Cerebellar nuclear complex (tissue), 1 donor: ENCODE measurements at regions not wholly inside any gene's neighbourhood (a gene's known extent, or its start where the extent isn't known, plus 50 kb on each side); places are given as distances from the start of the nearest gene placed in this dataset.

ENCODE experiments used
- DNase-seq, 2 experiments: peaks; one replicate each; lab custom pipeline; 2025; lab: John Stamatoyannopoulos, UW

DNA sequence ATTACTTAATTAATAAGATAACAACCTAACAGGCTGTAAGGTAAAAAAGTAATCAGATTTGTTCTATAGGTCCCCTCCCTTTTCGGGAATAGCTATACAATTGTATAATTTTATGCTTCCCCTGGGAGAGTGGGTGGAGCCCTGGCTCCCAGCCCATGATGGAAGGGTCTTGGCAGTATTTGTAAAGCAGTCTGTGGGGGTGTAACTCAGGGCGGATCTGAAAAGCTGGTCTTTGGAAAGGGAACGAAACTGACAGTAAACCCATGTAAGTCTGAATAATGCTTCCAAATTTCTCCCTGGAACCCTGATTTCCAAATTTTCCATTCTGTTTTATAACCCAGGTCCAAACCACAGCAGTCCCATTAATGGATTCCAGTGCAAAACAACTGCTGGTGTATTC lies 110.4 kb downstream of the DAD1 start:
- no peak for DNase-seq

DNA sequence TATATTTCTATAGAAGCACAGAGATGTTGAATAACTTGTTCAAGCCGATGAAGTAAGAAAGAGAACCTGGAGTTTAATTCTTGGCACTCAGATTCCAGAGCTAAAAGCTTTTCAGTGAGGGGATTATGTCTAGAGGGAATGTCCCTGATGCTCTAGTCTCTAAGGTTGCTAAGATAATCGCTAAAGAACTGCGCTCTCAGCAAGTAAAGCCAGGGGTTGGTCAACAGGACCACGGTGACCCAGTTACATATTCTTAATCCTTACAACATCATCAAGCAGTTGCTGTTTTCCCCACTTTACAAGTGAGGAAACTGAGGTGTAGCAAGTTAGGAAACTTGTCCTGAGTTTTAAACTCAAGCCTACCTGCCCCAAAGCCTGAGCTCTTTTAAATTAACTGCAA lies 110.8 kb downstream of the DAD1 start:
- DNase-seq, result no peak

DNA sequence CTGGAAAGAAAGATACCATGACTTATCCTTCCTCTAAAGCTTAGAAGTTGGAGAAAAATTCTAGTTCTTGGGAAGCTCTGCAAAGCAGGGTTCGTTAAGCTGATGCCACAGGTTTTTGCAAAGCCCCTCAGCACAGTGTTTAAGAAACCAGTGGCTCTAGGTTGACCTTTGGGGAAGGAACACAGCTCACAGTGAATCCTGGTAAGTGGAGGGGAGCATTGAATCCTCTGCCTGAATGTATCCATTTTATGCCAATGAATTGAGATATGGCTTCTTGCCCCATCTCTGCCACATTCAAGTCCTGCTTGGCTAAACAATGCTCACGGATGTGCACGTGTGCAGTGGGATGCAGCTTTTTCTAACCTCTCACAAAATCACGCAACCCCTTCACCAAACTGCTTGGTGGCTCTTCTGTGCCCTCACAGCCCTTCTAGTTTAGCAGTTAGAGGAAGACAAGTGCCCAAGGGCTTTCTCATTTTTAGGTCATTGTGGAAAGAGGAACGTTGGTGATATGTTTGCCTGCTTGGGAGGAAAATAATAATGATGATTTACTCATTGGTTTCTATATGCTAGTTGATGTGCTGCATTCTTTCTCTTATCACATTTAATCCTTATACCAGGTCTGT lies 111.3 kb downstream of the DAD1 start:
- DNase-seq, result no peak

DNA sequence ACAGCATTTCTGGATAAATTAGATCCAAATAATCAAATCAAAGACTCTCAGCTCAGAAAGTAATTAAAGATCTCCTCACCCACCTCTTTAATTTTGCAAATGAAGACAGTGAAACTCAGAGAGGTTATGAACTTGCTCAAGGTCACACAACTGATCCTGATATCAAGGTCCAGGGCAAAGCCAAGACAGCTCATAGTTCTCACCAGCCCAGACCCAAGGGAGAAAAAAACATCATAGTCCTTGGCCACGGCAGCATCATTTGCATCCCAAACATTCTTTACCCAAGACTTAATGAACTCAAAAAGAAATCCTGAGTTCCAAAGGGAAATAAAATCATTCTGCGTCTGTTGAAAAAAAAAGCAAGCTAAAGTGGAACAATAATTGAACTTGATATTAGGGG lies 112.1 kb downstream of the DAD1 start:
- no peak for DNase-seq

DNA sequence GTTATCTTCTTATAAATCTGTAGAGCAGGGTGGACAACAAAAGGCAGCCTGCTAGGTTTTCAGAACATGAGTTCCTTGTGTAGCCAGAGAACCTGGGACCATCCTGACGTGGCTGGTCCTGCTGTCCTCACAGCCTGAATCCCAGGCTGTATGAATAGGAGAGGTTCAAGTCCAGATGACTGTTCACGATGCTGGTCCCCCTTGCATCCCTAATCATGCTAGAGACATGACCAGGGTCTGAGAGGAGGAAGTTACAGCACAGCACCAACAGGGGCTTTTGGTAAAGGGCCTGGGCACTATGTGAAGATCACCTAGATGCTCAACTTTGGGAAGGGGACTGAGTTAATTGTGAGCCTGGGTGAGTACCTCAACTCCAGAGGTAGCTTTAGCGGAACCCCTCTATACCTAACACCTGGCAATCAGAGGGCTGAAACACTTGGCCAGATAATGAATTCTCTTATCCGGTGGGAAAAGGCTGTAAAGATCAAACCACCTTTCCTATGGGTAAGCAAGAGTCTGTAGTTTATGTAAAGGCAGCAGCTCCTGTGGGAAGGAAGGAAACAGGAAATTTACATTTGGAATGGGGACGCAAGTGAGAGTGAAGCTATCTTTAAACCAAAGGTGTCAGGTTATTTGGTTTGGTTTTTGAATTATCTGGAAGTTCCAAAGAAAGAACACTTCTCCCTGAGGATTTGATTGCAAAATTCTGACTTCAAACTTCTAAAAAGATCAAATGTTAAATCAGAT lies 112.8 kb downstream of the DAD1 start:
- no peak for DNase-seq

DNA sequence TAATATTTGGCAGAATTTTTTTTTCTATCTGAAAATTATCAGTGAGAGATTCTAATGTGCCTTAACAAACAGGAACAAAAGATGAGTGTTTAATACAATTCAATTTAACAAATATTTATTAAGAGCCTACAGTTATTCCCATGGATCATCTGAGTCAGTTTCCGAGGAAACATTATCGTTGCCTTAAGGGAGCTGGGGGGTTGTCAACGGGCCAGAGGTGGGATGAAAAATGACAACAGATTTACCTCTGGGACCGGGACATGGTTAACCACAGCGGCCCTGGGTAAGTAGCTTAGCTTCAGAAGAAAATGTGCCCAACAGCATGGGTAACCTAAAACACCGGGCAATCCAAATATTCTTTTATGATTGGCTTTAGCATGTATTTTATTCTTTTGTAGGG lies 113.6 kb downstream of the DAD1 start:
- no peak for DNase-seq

DNA sequence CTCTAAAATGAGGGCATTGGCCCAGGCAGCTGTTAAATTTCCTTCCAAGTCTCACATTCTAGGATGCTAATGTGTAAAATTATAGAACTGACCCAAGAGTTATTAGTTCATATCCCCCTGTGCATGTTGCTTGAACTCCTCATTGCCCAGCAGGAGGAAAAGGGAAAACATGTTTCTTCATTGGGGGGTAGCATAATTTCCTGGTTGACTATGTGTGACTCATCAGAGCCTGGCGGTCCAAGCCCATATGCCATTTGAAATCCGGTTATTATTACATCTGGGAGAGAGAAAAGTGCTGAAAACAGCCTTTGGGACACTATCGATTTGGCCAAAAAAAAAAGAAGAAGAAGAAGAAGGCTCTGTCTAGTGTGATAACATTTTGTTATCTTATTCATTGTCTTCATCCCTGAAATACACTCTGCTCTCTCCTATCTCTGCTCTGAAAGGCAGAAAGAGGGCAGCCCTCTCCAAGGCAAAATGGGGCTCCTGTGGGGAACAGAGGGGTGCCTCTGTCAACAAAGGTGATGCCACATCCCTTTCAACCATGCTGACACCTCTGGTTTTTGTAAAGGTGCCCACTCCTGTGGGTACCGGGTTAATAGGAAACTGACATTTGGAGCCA lies 114.2 kb downstream of the DAD1 start:
- DNase-seq, result no peak

DNA sequence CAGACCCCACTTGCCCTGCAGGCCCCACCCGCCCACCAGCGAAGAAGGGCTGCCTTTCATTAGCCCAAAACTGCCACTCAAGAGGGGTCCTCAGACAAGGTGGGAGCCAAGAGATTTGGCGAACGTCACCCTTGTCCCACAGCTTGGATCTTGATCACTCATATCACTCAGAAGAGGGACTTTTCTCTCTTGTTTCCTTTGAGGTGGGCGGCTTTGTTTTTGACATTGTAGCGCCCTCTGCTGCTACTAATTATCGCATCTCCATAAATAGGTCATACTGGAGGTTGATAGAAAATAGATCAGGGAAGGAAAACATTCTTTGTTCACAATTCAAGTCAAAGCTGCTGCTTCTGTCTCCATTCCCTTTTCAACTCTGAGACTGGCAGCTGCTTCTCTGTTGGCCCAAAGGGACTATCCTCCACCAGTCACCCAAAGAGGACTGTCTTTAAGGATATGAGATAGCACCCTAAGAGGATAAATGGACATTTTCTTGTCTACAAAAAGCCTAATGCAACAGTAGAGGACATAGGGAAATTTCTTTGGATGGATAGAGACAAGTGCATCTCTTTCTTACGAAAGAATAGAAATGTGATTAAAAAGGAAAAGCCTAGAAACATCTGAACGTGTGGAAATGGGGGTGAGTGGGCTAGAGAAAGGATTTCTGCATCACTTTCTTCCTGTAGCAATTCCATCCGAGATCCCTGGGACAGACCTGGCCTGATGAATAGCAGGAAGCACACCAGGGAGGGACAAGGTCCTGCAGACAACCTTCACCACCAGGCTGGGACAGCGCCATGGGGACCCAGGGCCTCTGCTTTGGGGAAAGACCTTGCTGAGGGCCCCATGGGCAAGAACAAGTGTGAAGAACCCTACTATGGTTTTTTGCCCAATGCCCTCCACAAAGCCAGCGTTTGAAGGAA lies 115.8 kb downstream of the DAD1 start:
- DNase-seq, result peak in 1 of 2 experiments; percentile 30

DNA sequence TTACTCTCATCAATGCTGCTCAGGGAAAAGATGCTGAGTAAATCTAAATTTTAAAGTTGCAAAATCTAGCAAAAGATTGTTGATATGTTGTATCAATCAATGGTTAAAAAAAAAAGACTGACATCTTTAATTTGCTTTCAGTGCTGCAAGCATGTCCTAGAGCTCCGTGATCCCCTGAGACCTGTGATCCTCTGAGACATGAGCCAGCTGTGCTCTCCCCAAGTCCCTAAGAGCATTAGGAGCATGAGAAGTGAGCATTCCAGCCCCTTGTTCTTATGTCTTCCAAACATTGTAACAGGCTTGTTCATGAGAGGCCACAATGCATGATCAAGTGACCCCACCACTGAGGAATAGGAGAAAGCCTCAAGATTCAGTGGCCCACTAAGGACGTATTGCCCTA lies 116.6 kb downstream of the DAD1 start:
- DNase-seq, result no peak

DNA sequence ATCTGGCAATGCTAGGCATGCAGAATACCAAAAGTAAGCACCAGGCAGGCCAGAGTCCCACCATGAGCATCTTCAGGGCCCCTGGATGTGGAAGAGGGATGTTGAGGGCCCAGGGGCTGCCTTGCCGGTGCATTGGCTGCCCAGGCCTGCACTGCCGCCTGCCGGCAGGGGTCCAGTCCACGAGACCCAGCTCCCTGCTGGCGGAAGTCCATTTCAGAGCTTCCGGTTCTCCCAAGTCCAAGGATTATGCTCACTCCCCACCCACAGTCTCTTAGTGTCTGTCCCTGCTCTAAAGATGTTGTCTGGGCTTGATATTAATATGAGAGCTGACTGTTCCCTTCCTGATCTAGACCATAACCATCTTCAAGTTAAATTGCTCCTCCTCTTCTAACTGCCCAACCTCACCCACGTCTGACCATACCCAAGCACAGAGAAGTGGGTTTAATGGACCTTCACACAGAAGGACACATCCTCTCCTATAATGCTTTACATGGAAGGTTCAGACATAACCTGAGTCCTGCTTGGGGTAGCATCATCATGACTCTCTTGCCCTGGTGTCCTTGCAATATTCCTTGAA lies 117.4 kb downstream of the DAD1 start:
- no peak for DNase-seq

DNA sequence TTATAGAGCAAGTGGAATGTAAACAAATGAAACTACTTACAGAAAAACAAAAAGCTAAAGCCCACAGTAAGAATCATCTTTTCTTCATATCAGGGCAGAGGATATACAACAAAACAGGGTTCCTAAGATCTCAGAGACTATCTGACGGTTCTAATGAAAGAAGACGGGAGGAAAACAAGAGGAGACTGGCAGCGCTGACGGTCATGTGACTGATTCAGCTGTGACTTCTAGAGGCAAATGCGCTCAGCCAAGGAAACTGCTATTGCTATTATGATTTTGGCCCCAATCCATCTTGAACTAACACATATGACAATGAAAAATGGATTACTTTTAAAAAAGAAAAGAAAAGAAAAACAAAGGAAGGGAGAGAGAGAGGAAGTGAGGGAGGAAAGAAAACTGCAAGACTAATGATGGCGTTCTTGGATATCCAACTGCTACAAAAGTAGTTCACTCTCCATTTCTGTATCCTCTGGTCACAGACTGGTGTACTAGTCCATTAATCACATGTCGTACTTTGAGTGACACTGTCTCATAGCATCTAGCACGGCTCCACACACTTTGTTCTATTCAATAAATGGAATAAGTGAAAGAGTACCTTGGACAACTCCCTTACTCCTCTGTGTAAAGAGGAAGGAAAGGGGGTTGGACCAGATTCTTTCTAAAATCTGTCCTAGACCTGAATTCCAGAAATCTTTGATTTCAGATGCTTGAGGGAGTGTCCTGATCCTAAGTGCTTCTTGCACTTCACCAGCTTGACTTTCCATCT lies 119.3 kb downstream of the DAD1 start:
- DNase-seq, result no peak

DNA sequence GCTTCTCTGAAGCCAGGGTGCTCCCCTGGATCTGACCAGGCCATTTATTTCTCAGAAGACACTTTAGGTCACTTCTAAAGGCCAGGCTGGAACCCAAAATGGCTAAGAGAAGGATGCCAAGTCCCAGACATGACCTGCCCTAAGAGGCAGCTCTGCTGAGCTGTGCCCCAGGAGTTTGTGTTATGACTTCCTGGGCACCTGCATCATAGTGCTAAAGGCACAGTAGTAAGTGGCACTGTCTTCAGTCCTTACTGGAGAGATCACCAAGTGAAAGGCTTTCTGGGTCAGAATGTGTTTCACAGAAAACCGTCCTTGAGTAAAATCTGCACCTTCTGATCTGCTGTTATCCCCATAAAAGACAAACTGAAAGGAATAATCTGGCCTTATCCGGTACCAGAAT lies 120.2 kb downstream of the DAD1 start:
- DNase-seq, result no peak

DNA sequence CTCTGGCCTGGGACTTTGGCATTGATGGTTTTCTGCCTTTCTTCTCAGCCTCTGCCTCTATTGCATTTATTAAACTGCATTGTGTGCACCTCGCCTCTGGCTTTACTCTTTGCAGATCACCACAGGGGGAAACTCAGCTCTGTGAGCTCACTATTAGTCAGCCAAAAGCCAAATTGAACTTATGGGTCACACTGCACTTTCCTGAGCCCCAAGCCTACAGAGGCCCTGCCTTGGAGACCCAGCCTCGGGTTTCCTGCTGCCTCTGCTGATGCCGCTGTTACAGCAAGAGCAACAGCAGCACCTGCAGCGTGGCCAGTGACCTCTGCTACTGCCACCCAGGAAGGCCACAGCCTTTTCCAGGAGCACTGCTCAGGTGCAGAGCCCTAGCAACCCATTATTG lies 122.5 kb downstream of the DAD1 start:
- no peak for DNase-seq

DNA sequence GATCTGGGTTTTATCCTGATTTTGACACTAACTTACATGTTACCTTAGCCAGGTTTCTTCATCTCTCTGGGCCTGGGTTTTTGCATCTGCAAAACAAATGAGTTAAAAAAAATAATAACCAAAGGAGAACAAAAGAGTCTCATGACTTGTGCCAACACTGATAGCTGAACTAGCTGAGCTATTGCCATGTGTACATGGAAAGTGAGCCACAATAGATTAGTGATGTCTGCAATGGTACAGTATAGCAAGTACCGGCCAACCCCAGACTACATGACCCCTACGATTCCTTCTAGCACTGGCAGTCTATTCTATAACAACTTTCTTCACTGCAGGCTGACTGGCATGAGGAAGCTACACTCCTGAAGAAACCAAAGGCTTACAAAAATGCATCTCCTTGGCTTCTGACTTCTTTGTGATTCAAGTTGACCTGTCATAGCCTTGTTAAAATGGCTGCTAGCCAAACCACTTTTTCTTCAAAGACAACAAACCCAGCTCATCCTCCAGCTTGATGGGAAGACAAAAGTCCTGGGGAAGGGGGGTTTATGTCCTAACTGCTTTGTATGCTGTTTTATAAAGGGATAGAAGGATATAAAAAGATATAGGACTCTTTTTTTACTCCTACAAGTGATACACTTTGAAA lies 123.7 kb downstream of the DAD1 start:
- no peak for DNase-seq

DNA sequence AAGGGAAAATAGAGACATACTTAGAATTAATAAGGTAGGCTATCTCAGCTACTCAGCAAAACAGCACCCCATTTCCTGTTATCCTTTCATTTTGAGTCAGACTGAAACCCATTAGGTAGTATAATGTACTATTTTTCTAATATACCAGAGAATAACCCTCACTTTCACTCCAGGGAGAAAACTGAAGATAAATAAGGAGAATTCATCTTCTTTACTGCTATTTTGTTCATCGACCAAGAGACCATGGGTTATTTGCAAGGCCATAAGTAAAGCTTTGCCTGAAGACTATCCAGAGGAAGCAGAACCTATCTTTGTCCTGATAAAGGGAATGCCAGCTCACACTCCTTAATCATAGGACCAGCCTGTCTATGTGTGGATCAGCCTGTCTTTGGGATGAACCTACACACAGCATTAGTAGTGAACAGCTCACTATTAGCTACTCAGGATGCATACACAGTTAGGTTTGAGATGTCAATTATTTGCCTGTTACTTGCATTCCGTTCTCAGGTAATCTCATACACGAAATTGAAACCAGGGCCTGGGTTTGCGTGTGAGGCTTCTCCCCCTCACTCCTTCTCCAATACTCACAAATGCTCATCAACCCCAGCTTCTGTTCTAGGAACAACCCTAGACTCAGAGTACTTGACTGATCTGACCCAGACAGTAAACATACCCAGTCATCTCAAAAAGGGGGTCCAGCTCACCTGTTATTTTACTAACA lies 124.4 kb downstream of the DAD1 start:
- DNase-seq, result no peak

DNA sequence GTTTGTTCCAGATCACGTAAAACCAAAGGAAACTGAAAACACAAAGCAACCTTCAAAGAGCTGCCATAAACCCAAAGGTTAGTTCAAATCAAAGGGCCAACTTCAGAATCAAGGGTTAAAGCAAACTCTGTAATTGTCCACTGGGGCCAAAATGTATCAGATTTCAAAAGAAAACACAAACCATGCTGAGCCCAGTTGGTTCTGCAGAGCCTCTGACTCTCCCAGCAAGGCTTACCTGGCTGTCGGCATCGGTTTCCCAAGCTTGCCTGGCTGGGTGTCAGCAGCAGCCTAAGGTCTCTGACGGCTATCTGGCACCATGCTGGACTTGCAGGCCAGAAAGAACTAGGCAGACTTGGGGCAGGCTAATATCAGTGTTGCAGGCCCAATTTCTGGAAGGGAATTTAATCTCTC lies 125.3 kb downstream of the DAD1 start:
- DNase-seq, result no peak

DNA sequence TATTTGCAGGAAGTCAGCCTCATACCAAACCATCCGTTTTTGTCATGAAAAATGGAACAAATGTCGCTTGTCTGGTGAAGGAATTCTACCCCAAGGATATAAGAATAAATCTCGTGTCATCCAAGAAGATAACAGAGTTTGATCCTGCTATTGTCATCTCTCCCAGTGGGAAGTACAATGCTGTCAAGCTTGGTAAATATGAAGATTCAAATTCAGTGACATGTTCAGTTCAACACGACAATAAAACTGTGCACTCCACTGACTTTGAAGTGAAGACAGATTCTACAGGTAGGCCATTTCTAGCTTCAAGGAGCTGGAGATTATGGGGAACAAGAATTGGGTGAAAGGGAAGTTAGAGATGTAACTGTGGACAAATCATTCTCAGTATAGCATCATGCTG lies 126.1 kb downstream of the DAD1 start:
- no peak for DNase-seq

DNA sequence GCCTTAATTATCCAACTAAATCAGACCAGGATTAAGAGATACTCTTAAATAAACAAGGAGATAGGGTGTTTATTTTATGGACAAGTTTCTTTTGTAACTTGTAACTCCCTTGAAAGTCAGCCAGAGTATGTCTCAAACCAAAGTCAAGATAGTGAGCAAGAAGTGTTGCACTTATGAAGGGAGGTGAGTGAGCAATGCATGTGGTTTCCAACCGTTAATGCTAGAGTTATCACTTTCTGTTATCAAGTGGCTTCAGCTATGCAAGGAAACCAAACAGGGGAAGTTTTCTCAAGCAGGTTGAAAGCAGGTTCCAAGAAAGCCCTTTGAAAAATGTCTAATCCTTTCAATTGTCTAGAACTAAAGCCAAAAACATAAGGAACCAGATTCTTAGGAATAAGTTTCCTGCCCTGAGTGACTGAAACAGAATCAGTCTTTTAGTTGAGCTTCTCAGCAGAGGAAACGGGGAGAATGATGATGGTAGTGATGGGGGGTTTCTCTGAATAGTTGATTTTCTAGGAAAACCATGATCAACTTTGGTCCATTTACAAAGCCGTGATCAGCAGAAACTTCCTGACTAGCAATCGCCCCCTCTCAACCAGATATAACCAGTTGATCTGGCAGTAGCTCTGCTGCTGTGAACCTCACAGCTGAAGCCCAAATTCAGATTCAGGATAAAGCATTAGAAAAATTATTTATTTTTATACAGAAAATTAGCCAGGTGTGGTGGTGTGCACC lies 128.4 kb downstream of the DAD1 start:
- DNase-seq, result no peak

DNA sequence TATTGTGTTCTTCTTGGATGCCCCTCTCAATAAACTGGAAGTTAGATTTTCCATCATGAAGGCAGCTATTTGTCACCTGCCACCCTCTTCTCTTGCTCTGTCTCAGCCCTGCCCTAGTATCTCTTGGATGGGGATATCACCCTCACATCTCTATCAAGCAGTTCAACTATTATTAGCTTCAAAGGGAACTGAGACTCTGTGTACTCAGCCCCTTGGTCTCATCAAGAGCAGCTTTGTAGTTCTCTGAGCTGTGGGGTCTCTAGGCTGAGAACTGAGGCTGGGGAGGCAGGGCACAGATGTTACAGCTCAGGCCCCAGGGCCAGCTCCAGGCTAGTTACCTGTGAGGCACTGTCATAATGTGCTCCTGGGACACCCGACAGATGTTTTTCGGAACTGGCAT lies 130.3 kb downstream of the DAD1 start:
- no peak for DNase-seq
